ENCODE measurements at regions not wholly inside any gene's neighbourhood (a gene's known extent, or its start where the extent isn't known, plus 50 kb on each side); places are given as distances from the start of the nearest gene placed in this dataset.
"Not testable (repeated sequence)": the region's sequence is repeated elsewhere in the genome, so short reads cannot be mapped to it uniquely, and the experiment has no call there.

DNA sequence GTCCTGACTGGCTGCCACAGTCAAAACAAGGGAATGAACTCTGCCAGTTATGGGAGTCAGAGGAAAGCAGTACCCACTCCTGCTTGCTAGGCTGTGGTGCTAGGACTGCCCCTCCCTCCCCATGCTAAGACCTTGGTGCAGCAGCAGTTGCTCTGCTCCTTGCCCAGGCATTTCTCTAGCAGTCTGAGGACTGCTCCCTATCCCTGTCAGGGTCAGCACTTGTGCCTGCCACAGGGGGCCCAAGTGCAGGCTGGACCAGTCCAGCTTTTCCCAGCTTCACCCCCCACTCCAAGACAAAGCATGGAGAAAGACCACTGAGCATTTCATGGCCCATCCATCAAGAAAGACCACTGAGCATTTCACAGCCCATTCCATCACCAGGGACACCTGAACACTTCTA is 305.8 kb upstream of the CLEC14A start:
- ChIA-PET CTCF (no interaction called here), POLR2A (no interaction called here)
- Histone ChIP-seq H3K27me3 (ENCODE audit: control insufficient read depth, insufficient read depth, low read length) (no peaks in the 10 kb centered on the region), H3K27ac (ENCODE audit: low read depth, low read length) (no peak overlapping the region), H3K9me3 (ENCODE audit: control insufficient read depth, insufficient read depth, low read length) (peaks cover 8% of the 10 kb centered on the region; the same call in 1 of the 2 replicates), H3K4me3 (ENCODE audit: low read depth, low read length) (no peak overlapping the region)
- DNase-seq (ENCODE audit: low read depth, low spot score) = no peak
- TF ChIP-seq, protein P1, sequence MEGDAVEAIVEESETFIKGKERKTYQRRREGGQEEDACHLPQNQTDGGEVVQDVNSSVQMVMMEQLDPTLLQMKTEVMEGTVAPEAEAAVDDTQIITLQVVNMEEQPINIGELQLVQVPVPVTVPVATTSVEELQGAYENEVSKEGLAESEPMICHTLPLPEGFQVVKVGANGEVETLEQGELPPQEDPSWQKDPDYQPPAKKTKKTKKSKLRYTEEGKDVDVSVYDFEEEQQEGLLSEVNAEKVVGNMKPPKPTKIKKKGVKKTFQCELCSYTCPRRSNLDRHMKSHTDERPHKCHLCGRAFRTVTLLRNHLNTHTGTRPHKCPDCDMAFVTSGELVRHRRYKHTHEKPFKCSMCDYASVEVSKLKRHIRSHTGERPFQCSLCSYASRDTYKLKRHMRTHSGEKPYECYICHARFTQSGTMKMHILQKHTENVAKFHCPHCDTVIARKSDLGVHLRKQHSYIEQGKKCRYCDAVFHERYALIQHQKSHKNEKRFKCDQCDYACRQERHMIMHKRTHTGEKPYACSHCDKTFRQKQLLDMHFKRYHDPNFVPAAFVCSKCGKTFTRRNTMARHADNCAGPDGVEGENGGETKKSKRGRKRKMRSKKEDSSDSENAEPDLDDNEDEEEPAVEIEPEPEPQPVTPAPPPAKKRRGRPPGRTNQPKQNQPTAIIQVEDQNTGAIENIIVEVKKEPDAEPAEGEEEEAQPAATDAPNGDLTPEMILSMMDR (IDR thresholded peaks at IDR 0.05; ENCODE audit: low read depth, low read length) = no peak

DNA sequence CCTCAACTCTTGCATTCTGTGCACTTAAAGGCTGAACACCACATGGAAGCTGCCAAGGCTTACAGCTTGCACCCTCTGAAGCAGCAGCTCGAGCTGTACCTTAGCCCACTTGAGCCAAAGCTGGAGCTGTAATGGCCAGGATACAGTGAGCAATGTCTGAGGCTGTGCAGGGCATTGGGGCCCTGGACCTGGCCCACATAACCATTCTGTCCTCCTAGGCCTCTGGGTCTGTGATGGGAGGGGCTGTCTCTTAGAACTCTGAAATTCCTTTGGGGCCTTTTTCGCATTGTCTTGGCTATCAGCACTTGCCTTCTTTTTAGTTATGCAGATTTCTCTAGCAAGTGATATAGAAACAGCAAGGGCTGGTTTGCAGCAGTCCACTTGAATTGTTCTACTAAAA is 303.8 kb upstream of the CLEC14A start:
- DNase-seq (ENCODE audit: low read depth, low spot score) = no peak
- Histone ChIP-seq H3K9me3 (ENCODE audit: control insufficient read depth, insufficient read depth, low read length) (peaks cover 8% of the 10 kb centered on the region; the same call in 1 of the 2 replicates), H3K27me3 (ENCODE audit: control insufficient read depth, insufficient read depth, low read length) (no peaks in the 10 kb centered on the region), H3K27ac (ENCODE audit: low read depth, low read length) (no peak overlapping the region), H3K4me3 (ENCODE audit: low read depth, low read length) (no peak overlapping the region)
- TF ChIP-seq, protein P1 (IDR thresholded peaks at IDR 0.05; ENCODE audit: low read depth, low read length) = no peak
- ChIA-PET CTCF (no interaction called here), POLR2A (no interaction called here)

DNA sequence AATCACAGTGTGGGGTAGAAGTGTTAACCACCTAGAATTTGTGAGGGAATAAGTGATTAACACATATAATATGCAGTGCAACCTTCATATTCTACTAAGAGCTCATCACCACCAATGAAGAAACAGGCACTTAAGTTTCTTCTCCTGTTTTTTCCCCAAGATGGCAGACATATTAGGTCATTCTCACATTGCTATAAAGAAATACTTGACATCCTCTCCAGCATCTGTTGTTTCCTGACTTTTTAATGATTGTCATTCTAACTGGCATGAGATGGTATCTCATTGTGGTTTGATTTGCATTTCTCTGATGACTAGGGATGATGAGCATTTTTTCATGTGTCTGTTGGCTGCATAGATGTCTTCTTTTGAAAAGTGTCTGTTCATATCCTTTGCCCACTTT is 301.5 kb upstream of the CLEC14A start:
- H3K27me3 ChIP-seq (ENCODE audit: control insufficient read depth, insufficient read depth, low read length); POLR2A ChIA-PET; H3K9me3 ChIP-seq (ENCODE audit: control insufficient read depth, insufficient read depth, low read length); H3K27ac ChIP-seq (ENCODE audit: low read depth, low read length); CTCF ChIA-PET; H3K4me3 ChIP-seq (ENCODE audit: low read depth, low read length); DNase-seq (ENCODE audit: low read depth, low spot score): not testable (repeated sequence)

DNA sequence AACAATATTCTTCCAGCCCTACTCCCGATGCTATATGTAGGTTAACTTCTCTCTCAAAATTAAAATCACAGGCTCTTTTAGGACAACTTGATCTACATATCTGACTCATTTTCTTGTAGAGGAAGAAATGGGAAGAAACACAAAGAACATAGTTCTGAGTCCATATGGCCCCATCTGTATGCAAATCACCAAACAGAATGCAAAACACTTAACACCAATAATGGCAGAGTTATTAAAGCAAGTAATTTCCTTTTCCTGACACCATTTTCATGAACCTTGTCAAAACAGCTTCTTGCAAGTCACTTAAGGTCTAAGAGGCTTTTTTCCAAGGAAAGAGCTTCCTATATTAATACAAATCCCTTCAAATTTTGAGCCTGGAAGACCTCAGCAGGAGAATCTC is 300.4 kb upstream of the CLEC14A start:
- Histone ChIP-seq H3K4me3 (ENCODE audit: low read depth, low read length) (no peak overlapping the region), H3K27me3 (ENCODE audit: control insufficient read depth, insufficient read depth, low read length) (no peaks in the 10 kb centered on the region), H3K27ac (ENCODE audit: low read depth, low read length) (no peak overlapping the region), H3K9me3 (ENCODE audit: control insufficient read depth, insufficient read depth, low read length) (peaks cover 8% of the 10 kb centered on the region; the same call in 1 of the 2 replicates)
- TF ChIP-seq, protein P1 (IDR thresholded peaks at IDR 0.05; ENCODE audit: low read depth, low read length) = no peak
- CTCF ChIA-PET = no interaction called here
- POLR2A ChIA-PET = no interaction called here
- no peak for DNase-seq (ENCODE audit: low read depth, low spot score)

DNA sequence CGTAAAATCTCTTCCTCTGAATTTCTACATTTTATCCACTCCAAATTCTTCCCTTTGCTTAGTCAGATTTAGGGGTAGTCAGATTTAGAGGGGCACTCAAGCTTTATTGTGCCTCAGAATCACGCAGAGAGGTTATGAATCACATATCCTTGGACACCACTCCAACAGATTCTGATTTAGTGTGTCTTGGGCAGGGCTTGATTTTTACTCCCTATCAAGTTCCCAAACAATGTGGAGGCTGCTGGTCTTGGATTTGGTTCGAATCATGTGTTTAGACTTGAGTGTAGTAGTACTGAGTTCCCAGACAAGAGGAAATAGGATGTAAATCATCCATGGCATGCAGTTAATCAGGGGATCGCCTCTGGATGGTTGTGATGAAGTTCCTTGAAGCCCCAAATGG is 298.1 kb upstream of the CLEC14A start:
- no peak for DNase-seq (ENCODE audit: low read depth, low spot score)
- POLR2A ChIA-PET = no interaction called here
- TF ChIP-seq, protein P1 (IDR thresholded peaks at IDR 0.05; ENCODE audit: low read depth, low read length) = no peak

DNA sequence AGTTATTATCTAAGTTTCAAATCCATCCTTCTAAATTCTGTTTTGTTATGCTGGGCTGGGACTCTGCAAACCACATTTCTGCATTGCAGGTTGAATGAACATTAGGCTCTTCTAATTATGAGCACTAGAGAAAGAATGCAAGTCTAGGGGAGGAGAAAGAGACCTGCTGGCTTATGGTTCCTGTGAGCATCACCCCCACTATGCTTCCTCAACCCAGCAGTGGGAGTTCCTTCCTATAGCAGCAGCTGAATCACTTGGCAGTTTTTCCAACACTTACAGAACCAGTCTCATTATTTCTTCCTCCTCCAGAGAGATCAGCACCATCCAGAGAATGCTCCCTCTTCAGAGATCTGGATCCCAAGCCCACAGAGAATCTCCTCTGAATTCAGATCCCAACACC is 297.7 kb upstream of the CLEC14A start:
- Histone ChIP-seq H3K27ac (ENCODE audit: low read depth, low read length) (no peak overlapping the region), H3K9me3 (ENCODE audit: control insufficient read depth, insufficient read depth, low read length) (no peaks in the 10 kb centered on the region), H3K27me3 (ENCODE audit: control insufficient read depth, insufficient read depth, low read length) (no peaks in the 10 kb centered on the region), H3K4me3 (ENCODE audit: low read depth, low read length) (no peak overlapping the region)
- ChIA-PET CTCF (interaction anchor here (1.0 kb wide), 1 partner anchor 650 kb away, joined by 3 read pairs; no protein-coding TSS in a partner anchor), POLR2A (no interaction called here)
- peak; percentile 59 for DNase-seq (ENCODE audit: low read depth, low spot score)
- TF ChIP-seq, protein P1 (IDR thresholded peaks at IDR 0.05; ENCODE audit: low read depth, low read length) = no peak

More for the DNA sequence above, 298.1 kb upstream of the CLEC14A start:
- H3K4me3 ChIP-seq (ENCODE audit: low read depth, low read length) = no peak overlapping the region
- CTCF ChIA-PET = no interaction called here
- no peaks in the 10 kb centered on the region for H3K9me3 ChIP-seq (ENCODE audit: control insufficient read depth, insufficient read depth, low read length)
- H3K27me3 ChIP-seq (ENCODE audit: control insufficient read depth, insufficient read depth, low read length) = no peaks in the 10 kb centered on the region
- H3K27ac ChIP-seq (ENCODE audit: low read depth, low read length) = no peak overlapping the region
